ENCODE measurements at regions not wholly inside any gene's neighbourhood (a gene's known extent, or its start where the extent isn't known, plus 50 kb on each side); places are given as distances from the start of the nearest gene placed in this dataset.
A peak's percentile ranks its signal among the peaks of the same experiment; 100 is the strongest.

GRCh38 chr2:168371273-168372019 is 84.6 kb upstream of the CERS6 start:
- TF ChIP-seq MYC (IDR thresholded peaks at IDR 0.05; ENCODE audit: low read depth, low read length) (no peak), POLR2A (IDR thresholded peaks at IDR 0.05; ENCODE audit: extremely low read depth, insufficient read length) (no peak)
- TF ChIP-seq, protein P1, sequence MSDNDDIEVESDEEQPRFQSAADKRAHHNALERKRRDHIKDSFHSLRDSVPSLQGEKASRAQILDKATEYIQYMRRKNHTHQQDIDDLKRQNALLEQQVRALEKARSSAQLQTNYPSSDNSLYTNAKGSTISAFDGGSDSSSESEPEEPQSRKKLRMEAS (IDR thresholded peaks at IDR 0.05; ENCODE audit: low read depth, low read length) = no peak
- TF ChIP-seq, protein P2, sequence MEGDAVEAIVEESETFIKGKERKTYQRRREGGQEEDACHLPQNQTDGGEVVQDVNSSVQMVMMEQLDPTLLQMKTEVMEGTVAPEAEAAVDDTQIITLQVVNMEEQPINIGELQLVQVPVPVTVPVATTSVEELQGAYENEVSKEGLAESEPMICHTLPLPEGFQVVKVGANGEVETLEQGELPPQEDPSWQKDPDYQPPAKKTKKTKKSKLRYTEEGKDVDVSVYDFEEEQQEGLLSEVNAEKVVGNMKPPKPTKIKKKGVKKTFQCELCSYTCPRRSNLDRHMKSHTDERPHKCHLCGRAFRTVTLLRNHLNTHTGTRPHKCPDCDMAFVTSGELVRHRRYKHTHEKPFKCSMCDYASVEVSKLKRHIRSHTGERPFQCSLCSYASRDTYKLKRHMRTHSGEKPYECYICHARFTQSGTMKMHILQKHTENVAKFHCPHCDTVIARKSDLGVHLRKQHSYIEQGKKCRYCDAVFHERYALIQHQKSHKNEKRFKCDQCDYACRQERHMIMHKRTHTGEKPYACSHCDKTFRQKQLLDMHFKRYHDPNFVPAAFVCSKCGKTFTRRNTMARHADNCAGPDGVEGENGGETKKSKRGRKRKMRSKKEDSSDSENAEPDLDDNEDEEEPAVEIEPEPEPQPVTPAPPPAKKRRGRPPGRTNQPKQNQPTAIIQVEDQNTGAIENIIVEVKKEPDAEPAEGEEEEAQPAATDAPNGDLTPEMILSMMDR (IDR thresholded peaks at IDR 0.05; ENCODE audit: low read depth, low read length) = no peak
- DNase-seq (ENCODE audit: low read depth) = no peak
- H3K4me3 ChIP-seq (ENCODE audit: low read depth, low read length) = no peak overlapping the region

DNA sequence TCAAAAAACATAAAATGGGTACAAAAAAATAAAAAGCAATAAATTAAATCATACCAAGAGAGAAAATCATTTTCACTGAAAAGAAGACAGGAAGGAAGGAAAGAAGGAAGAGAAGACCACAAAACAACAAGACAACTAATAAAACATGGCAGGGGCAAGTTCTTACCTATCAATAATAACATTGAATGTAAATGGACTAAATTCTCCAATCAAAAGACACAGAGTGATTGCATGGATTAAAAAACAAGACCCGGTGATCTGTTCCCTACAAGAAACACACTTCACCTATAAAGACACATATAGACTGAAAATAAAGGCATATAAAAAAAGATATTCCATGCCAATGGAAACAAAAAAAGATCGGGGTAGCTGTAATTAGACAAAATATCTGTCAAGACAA is 82.6 kb upstream of the CERS6 start:
- no peak for TF ChIP-seq MYC (IDR thresholded peaks at IDR 0.05; ENCODE audit: low read depth, low read length)
- TF ChIP-seq, protein P1 (IDR thresholded peaks at IDR 0.05; ENCODE audit: low read depth, low read length) = no peak
- no peak for DNase-seq (ENCODE audit: low read depth)
- H3K4me3 ChIP-seq (ENCODE audit: low read depth, low read length) = no peak overlapping the region

DNA sequence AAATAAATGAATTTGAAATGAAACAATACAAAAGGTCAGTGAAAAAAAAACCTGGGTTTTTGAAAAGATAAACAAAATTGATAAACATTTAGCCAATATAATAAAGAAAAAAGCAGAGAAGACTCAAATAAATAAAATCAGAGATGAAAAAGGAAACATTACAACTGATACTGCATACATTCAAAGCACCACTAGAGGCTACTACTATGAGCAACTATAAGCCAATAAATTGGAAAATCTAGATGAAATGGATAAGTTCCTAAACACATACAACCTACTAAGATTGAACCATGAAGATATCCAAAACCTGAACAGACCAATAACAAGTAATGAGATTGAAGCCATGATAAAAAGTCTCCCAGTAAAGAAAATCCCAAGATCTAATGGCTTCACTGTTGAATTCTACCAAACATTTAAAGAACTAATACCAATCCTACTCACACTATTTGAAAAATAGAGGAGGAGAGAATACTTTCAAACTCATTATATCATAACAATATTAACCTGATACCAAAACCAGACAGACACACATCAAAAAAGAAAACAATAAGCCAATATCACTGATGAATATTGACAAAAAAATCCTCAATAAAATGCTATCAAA is 80.8 kb upstream of the CERS6 start:
- no peak for DNase-seq (ENCODE audit: low read depth)
- no peak overlapping the region for H3K4me3 ChIP-seq (ENCODE audit: low read depth, low read length)
- no peak for TF ChIP-seq MYC (IDR thresholded peaks at IDR 0.05; ENCODE audit: low read depth, low read length)
- TF ChIP-seq, protein P2 (IDR thresholded peaks at IDR 0.05; ENCODE audit: low read depth, low read length) = peak; percentile 16

DNA sequence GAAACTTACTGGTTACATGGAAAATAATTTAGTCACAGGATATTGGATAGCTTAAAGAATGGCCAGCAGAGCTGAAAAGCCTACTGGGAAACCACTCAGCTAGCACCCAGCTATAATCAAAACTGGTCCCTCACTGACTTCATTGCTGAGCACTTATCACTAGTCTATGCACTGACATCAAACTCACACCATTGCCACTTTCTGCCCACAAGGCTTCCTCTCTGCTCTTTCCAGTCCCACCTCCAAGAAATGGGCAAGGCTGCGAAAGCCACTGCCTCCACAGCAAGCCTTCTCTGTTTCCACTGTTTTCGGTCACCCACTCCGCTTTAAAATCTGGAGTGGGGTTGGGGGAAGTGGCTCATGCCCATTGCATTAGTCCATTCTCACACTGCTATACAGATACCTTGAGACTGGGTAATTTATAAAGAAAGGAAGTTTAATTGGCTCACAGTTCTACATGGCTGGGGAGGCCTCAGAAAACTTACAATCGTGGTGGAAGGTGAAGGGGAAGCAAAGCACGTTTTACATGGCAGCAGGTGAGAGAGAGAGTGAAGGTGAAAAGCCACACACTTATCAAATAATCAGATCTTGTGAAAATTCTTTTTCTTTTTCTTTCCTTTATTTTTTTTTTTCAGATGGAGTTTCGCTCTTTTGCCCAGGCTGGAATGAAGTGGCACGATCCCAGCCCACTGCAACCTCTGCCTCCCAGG is 77.0 kb upstream of the CERS6 start:
- H3K4me3 ChIP-seq (ENCODE audit: low read depth, low read length) = no peak overlapping the region
- TF ChIP-seq MYC (IDR thresholded peaks at IDR 0.05; ENCODE audit: low read depth, low read length) (no peak), POLR2A (IDR thresholded peaks at IDR 0.05; ENCODE audit: extremely low read depth, insufficient read length) (no peak)
- TF ChIP-seq, protein P1 (IDR thresholded peaks at IDR 0.05; ENCODE audit: low read depth, low read length) = no peak
- TF ChIP-seq, protein P2 (IDR thresholded peaks at IDR 0.05; ENCODE audit: low read depth, low read length) = no peak
- DNase-seq (ENCODE audit: low read depth) = no peak

DNA sequence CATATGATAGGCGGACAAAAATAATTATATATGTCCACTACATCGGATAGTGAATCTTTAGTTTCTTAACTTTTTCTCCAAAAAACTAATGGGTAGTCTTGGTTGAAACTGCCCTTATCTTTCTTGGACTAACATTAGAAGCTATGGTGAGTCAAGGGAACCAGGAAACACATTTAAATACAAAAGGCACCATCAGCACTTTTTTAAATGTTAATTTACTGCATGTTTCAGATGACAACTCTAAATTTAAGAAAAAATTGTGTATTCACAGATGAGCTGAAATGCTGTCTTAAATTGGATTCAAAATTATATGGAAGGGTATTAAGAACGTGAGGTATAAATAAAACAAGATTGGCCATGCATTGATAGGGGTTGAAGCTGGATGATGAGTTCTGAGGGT is 75.6 kb upstream of the CERS6 start:
- DNase-seq (ENCODE audit: low read depth) = no peak
- H3K4me3 ChIP-seq (ENCODE audit: low read depth, low read length) = no peak overlapping the region
- no peak for TF ChIP-seq MYC (IDR thresholded peaks at IDR 0.05; ENCODE audit: low read depth, low read length)
- TF ChIP-seq, protein P1 (IDR thresholded peaks at IDR 0.05; ENCODE audit: low read depth, low read length) = no peak
- TF ChIP-seq, protein P2 (IDR thresholded peaks at IDR 0.05; ENCODE audit: low read depth, low read length) = no peak
- TF ChIP-seq POLR2A (IDR thresholded peaks at IDR 0.05; ENCODE audit: extremely low read depth, insufficient read length) = no peak

DNA sequence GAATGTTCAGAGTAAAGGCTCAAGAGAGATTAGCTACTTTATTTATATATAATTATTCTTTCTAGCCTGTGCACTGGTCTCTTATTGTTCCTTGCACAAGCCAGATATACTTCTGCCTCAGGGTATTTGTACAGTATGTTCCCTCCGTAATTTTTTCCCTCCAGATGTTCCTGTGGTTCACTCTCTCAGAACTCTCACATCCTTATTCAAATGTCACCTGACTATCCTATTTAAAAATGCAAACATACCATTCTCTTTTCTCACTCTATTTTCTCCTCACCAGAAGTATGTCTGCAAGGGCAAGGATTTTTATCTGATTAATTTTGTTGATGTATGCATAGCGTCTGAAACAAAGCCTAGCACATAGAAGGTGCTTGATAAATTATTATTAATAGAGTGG is 64.0 kb upstream of the CERS6 start:
- TF ChIP-seq POLR2A (IDR thresholded peaks at IDR 0.05; ENCODE audit: extremely low read depth, insufficient read length) (no peak), MYC (IDR thresholded peaks at IDR 0.05; ENCODE audit: low read depth, low read length) (no peak)
- TF ChIP-seq, protein P1 (IDR thresholded peaks at IDR 0.05; ENCODE audit: low read depth, low read length) = no peak
- TF ChIP-seq, protein P2 (IDR thresholded peaks at IDR 0.05; ENCODE audit: low read depth, low read length) = no peak
- H3K4me3 ChIP-seq (ENCODE audit: low read depth, low read length) = no peak overlapping the region
- no peak for DNase-seq (ENCODE audit: low read depth)
